Mesothelial cell of epicardium (in vitro differentiated cells): ENCODE measurements at regions not wholly inside any gene's neighbourhood (a gene's known extent, or its start where the extent isn't known, plus 50 kb on each side); places are given as distances from the start of the nearest gene placed in this dataset.

Experiments
- DNase-seq, 2 experiments: peaks; one replicate each; pipeline ENCODE4 v3.0.0; 2021; ENCODE audit warnings: low spot score in 2 of 2; ENCODE audit not compliant: unreplicated experiment in 2 of 2
- H3K27ac Mint-ChIP-seq: 2 replicates; pipeline ENCODE4 v1.8.0; 2021; ENCODE audit warnings: mixed read lengths
- H3K27me3 Mint-ChIP-seq: 2 replicates; pipeline ENCODE4 v1.8.0; 2021; ENCODE audit warnings: low read depth, mixed read lengths
- H3K36me3 Mint-ChIP-seq: 2 replicates; pipeline ENCODE4 v1.8.0; 2021; ENCODE audit warnings: mixed read lengths
- H3K4me1 Mint-ChIP-seq: 2 replicates; pipeline ENCODE4 v1.8.0; 2021; ENCODE audit warnings: mixed read lengths
- H3K4me3 Mint-ChIP-seq: 2 replicates; pipeline ENCODE4 v1.8.0; 2021; ENCODE audit warnings: mild to moderate bottlenecking, moderate library complexity, mixed read lengths
- H3K9me3 Mint-ChIP-seq: 2 replicates; pipeline ENCODE4 v1.8.0; 2021; ENCODE audit warnings: mixed read lengths
- CTCF ChIP-seq: fragments of 200-600 bp; sonication (generic); IDR thresholded peaks from one replicate; pipeline ENCODE4 v1.5.0; 2021; ENCODE audit warnings: antibody characterized with exemption; ENCODE audit not compliant: unreplicated experiment

GRCh38 chr13:69649063-69649392 is 458.6 kb upstream of the ATXN8OS start:
- no peak overlapping the region for H3K27ac Mint-ChIP-seq
- no peak for DNase-seq
- no peaks in the 10 kb centered on the region for H3K9me3 Mint-ChIP-seq

DNA sequence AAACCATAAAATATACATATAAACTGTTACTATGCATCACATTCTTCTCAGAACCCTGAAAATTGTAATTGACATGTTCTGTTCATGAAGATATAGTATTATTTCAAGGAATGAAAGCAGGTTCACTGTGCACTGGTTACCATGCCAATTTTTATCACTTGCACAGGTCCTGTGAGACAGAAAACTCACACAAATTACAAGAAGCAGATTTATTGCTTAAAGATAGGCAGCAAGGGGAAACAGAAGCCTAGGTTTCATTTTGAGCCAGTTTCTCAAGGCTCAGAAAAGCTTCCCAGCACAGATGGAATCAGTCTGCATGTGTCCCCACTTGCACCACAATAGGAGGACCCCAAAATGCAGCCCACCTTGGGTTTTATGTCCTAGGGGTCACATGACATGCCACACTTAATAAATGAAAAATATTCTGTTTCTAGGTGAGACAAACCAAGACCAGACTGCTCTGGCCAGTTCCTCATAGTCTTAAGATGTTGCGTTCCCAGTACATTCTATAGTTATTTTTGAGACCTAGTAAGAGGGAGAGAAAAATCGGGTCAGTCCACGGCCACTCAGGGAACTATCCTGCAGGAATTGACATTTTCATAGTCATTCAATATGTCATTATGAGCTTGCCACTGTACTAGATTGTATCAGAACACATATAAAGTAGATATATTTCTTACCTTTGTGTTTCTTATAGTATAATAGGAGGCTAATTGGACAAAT is 459.1 kb upstream of the ATXN8OS start:
- Mint-ChIP-seq H3K36me3 (no peaks in the 10 kb centered on the region), H3K9me3 (peaks cover 3% of the 10 kb centered on the region), H3K27ac (peak overlapping the region; percentile 34), H3K27me3 (no peaks in the 10 kb centered on the region), H3K4me3 (no peak overlapping the region), H3K4me1 (peaks cover 12% of the 10 kb centered on the region)
- no peak for TF ChIP-seq CTCF
- no peak for DNase-seq

More at GRCh38 chr13:69649063-69649392, 458.6 kb upstream of the ATXN8OS start:
- peaks cover 12% of the 10 kb centered on the region for H3K4me1 Mint-ChIP-seq
- TF ChIP-seq CTCF = no peak
- H3K27me3 Mint-ChIP-seq = no peaks in the 10 kb centered on the region
- H3K4me3 Mint-ChIP-seq = no peak overlapping the region
- no peaks in the 10 kb centered on the region for H3K36me3 Mint-ChIP-seq

DNA sequence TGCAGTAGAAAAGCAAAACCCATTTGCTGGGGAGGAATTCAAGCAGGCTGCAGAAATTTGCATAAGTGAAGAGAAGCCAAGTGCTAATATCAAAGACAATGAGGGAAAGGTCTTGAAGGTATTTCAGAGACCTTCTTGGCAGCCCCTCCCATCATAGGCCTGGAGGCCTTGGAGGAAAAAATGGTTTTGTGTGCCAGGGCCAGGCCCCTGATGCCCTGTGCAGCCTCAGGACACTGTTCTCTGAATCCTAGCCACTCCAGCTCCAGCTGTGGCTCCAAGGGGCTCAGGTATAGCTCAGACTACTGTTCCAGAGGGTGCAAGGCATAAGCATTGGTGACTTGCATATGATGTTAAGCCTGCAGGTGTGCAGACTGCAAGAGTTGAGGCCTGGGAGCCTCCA is 463.2 kb upstream of the ATXN8OS start:
- H3K9me3 Mint-ChIP-seq = peaks cover 10% of the 10 kb centered on the region
- no peak overlapping the region for H3K27ac Mint-ChIP-seq
- H3K4me3 Mint-ChIP-seq = no peak overlapping the region
- no peak for TF ChIP-seq CTCF
- no peak for DNase-seq
- H3K27me3 Mint-ChIP-seq = no peaks in the 10 kb centered on the region
- H3K4me1 Mint-ChIP-seq = peaks cover 10% of the 10 kb centered on the region
- H3K36me3 Mint-ChIP-seq = peaks cover 1% of the 10 kb centered on the region

DNA sequence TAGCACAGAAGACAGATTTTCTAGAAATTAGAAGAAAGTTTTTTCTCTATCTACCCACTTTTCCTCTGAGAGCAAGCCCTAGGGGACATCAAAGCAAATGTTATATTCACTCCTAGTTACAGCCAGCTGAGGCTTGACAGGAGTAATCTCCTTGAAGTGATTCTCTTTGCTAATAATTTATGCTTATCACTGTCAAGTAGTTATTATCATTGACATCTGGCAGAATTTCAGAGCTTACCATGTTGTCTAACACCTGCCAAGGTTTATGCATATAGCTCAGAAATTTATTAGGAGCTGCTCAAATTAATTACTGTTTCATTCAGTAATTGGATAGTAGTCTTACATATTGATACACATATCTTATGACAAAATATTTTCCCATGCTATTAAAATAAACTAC is 465.9 kb upstream of the ATXN8OS start:
- peaks cover 1% of the 10 kb centered on the region for H3K36me3 Mint-ChIP-seq
- H3K4me3 Mint-ChIP-seq = no peak overlapping the region
- peaks cover 20% of the 10 kb centered on the region for H3K9me3 Mint-ChIP-seq
- peaks cover 2% of the 10 kb centered on the region for H3K4me1 Mint-ChIP-seq
- TF ChIP-seq CTCF = no peak
- DNase-seq = no peak
- no peak overlapping the region for H3K27ac Mint-ChIP-seq
- H3K27me3 Mint-ChIP-seq = no peaks in the 10 kb centered on the region

DNA sequence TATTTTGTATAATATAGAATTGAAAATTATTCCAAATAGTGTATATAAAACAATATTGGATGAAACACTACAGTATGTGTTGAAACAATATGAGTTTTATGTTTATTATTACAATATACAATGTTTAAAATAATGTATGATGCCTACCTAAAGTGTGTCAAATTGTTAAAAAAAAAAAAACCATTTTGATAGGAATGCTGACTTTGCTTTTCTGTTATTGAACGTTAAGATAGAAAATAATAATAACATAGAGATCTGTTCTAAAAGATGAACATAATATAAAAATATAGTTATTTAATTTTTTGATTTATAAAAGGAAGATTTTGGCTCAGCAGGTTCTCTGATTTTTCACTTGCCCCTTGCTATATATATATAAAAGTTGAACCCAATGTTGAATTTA is 474.6 kb upstream of the ATXN8OS start:
- Mint-ChIP-seq H3K4me1 (no peaks in the 10 kb centered on the region), H3K27me3 (no peaks in the 10 kb centered on the region), H3K4me3 (no peak overlapping the region), H3K9me3 (peaks cover 16% of the 10 kb centered on the region), H3K27ac (no peak overlapping the region), H3K36me3 (no peaks in the 10 kb centered on the region)
- TF ChIP-seq CTCF = no peak
- no peak for DNase-seq

- Mint-ChIP-seq H3K4me3 (no peak overlapping the region), H3K36me3 (no peaks in the 10 kb centered on the region)
- no peak for DNase-seq
These were observed 483.7 kb upstream of the ATXN8OS start for GRCh38 chr13:69623973-69624372.

More at GRCh38 chr13:69623973-69624372, 483.7 kb upstream of the ATXN8OS start:
- peaks cover 4% of the 10 kb centered on the region for H3K9me3 Mint-ChIP-seq
- H3K4me1 Mint-ChIP-seq = no peaks in the 10 kb centered on the region
- no peaks in the 10 kb centered on the region for H3K27me3 Mint-ChIP-seq
- no peak overlapping the region for H3K27ac Mint-ChIP-seq
- TF ChIP-seq CTCF = no peak
